ENCODE measurements at regions not wholly inside any gene's neighbourhood (a gene's known extent, or its start where the extent isn't known, plus 50 kb on each side); places are given as distances from the start of the nearest gene placed in this dataset.

- no peak for TF ChIP-seq CTCF (IDR thresholded peaks at IDR 0.05; ENCODE audit: low read depth, low read length, poor library complexity, severe bottlenecking)
- TF ChIP-seq EZH2phosphoT487 (IDR thresholded peaks at IDR 0.05; ENCODE audit: borderline replicate concordance, low read length), result no peak
These were observed 175.1 kb upstream of the ETV3 start for GRCh38 chr1:157313240-157313807.
